Fibroblast of lung (primary cell): ENCODE measurements at regions not wholly inside any gene's neighbourhood (a gene's known extent, or its start where the extent isn't known, plus 50 kb on each side); places are given as distances from the start of the nearest gene placed in this dataset.

Experiments used
- CTCF ChIP-seq, 2 donors: IDR thresholded peaks in 1 of 2; conservative IDR thresholded peaks in 1 of 2; 1 replicate in 1 of 2; 2 replicates in 1 of 2; pipeline ENCODE4 v1.5.1; 2011 to 2012; ENCODE audit warnings: low read length in 2 of 2, control low read depth in 1 of 2, inconsistent platforms in 1 of 2, low read depth in 1 of 2, mild to moderate bottlenecking in 1 of 2
- EZH2 ChIP-seq: IDR thresholded peaks from 2 replicates; pipeline ENCODE4 v1.5.1; 2012; ENCODE audit warnings: low read length, control low read depth, mild to moderate bottlenecking; ENCODE audit errors: missing control alignments

GRCh38 chr6:15736297-15736696 is 73.5 kb upstream of the DTNBP1 start:
- TF ChIP-seq CTCF (conservative IDR thresholded peaks at IDR 0.05 in 1 of 2, IDR thresholded peaks at IDR 0.05 in 1 of 2; ENCODE audit: low read depth in 1 of 2, low read length in 2 of 2) (no peak), EZH2 (no peak)
